SK-N-SH treated with all-trans-retinoic acid at 6 μM for 48 hours (cell line): ENCODE measurements at regions not wholly inside any gene's neighbourhood (a gene's known extent, or its start where the extent isn't known, plus 50 kb on each side); places are given as distances from the start of the nearest gene placed in this dataset.

Source experiments
- ARNTL ChIP-seq: fragments of 450-650 bp; formaldehyde crosslinking; IDR thresholded peaks from 2 replicates; pipeline ENCODE4 v1.5.0; 2020; ENCODE audit warnings: low read depth, mild to moderate bottlenecking, moderate library complexity, borderline replicate concordance
- CSDC2 ChIP-seq: fragments of 250-450 bp; sonication (Bioruptor Pico); IDR thresholded peaks from 2 replicates; pipeline ENCODE4 v1.5.0; 2020; ENCODE audit warnings: mild to moderate bottlenecking, moderate library complexity
- ESRRG ChIP-seq: fragments of 250-450 bp; sonication (Bioruptor Pico); IDR thresholded peaks from 2 replicates; pipeline ENCODE4 v1.6.1; 2021; ENCODE audit warnings: mild to moderate bottlenecking
- PPARA ChIP-seq: fragments of 250-450 bp; sonication (Bioruptor Pico); IDR thresholded peaks from 2 replicates; pipeline ENCODE4 v1.5.0; 2020; ENCODE audit warnings: mild to moderate bottlenecking, borderline replicate concordance
- TCF4 ChIP-seq: fragments of 250-450 bp; sonication (Bioruptor Pico); IDR thresholded peaks from 2 replicates; pipeline ENCODE4 v1.8.0; 2021; ENCODE audit warnings: mild to moderate bottlenecking, moderate library complexity, borderline replicate concordance
- ZNF8 ChIP-seq: fragments of 450-650 bp; formaldehyde crosslinking; IDR thresholded peaks from 2 replicates; pipeline ENCODE4 v1.5.0; 2020; ENCODE audit warnings: mild to moderate bottlenecking, moderate library complexity
- TF ChIP-seq, protein P1 (sequence below): fragments of 250-450 bp; sonication (Bioruptor Pico); IDR thresholded peaks from 2 replicates; pipeline ENCODE4 v1.8.0; 2020; ENCODE audit warnings: mild to moderate bottlenecking, moderate library complexity, borderline replicate concordance
- TF ChIP-seq, protein P2 (sequence below): fragments of 250-450 bp; sonication (Bioruptor Pico); IDR thresholded peaks from 2 replicates; pipeline ENCODE4 v1.5.0; 2020; ENCODE audit warnings: mild to moderate bottlenecking, moderate library complexity
- TF ChIP-seq, protein P3 (sequence below): fragments of 250-450 bp; sonication (Bioruptor Pico); IDR thresholded peaks from 2 replicates; pipeline ENCODE4 v1.5.1; 2020; ENCODE audit warnings: low read depth, mild to moderate bottlenecking, moderate library complexity

DNA sequence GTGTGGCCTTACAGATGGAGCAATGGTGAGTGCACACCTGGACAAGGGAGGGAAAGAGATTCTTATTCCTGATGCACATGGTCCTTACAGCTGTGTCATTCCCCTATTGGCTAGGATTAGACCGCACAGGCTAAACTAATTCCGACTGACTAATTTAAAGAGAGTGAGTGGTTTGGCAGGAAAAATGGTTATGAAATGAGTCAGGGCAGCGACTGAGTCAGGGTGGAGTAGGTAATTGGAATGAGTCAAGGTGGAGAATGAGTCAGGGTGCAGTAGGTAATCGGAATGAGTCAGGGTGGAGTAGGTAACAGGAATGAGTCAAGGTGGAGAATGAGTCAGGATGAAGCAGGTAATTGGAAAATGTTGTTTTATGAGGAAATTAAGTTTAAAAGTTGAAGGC, 1353.7 kb upstream of the LRRTM1 start:
- no peak for TF ChIP-seq ARNTL (CRISPR knock-in tag)
- TF ChIP-seq, protein P1, sequence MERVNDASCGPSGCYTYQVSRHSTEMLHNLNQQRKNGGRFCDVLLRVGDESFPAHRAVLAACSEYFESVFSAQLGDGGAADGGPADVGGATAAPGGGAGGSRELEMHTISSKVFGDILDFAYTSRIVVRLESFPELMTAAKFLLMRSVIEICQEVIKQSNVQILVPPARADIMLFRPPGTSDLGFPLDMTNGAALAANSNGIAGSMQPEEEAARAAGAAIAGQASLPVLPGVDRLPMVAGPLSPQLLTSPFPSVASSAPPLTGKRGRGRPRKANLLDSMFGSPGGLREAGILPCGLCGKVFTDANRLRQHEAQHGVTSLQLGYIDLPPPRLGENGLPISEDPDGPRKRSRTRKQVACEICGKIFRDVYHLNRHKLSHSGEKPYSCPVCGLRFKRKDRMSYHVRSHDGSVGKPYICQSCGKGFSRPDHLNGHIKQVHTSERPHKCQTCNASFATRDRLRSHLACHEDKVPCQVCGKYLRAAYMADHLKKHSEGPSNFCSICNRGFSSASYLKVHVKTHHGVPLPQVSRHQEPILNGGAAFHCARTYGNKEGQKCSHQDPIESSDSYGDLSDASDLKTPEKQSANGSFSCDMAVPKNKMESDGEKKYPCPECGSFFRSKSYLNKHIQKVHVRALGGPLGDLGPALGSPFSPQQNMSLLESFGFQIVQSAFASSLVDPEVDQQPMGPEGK, result no peak
- TF ChIP-seq ESRRG (CRISPR knock-in tag), result no peak
- no peak for TF ChIP-seq PPARA (CRISPR knock-in tag)
- TF ChIP-seq ZNF8 (CRISPR knock-in tag), result no peak
- no peak for TF ChIP-seq TCF4 (CRISPR knock-in tag)
- TF ChIP-seq, protein P2, sequence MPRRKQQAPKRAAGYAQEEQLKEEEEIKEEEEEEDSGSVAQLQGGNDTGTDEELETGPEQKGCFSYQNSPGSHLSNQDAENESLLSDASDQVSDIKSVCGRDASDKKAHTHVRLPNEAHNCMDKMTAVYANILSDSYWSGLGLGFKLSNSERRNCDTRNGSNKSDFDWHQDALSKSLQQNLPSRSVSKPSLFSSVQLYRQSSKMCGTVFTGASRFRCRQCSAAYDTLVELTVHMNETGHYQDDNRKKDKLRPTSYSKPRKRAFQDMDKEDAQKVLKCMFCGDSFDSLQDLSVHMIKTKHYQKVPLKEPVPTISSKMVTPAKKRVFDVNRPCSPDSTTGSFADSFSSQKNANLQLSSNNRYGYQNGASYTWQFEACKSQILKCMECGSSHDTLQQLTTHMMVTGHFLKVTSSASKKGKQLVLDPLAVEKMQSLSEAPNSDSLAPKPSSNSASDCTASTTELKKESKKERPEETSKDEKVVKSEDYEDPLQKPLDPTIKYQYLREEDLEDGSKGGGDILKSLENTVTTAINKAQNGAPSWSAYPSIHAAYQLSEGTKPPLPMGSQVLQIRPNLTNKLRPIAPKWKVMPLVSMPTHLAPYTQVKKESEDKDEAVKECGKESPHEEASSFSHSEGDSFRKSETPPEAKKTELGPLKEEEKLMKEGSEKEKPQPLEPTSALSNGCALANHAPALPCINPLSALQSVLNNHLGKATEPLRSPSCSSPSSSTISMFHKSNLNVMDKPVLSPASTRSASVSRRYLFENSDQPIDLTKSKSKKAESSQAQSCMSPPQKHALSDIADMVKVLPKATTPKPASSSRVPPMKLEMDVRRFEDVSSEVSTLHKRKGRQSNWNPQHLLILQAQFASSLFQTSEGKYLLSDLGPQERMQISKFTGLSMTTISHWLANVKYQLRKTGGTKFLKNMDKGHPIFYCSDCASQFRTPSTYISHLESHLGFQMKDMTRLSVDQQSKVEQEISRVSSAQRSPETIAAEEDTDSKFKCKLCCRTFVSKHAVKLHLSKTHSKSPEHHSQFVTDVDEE (CRISPR knock-in tag), result no peak
- TF ChIP-seq, protein P3, sequence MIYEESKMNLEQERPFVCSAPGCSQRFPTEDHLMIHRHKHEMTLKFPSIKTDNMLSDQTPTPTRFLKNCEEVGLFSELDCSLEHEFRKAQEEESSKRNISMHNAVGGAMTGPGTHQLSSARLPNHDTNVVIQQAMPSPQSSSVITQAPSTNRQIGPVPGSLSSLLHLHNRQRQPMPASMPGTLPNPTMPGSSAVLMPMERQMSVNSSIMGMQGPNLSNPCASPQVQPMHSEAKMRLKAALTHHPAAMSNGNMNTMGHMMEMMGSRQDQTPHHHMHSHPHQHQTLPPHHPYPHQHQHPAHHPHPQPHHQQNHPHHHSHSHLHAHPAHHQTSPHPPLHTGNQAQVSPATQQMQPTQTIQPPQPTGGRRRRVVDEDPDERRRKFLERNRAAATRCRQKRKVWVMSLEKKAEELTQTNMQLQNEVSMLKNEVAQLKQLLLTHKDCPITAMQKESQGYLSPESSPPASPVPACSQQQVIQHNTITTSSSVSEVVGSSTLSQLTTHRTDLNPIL (CRISPR knock-in tag), result no peak
- TF ChIP-seq CSDC2 (CRISPR knock-in tag), result no peak
